Lower leg skin (tissue), 3 donors: ENCODE measurements at regions not wholly inside any gene's neighbourhood (a gene's known extent, or its start where the extent isn't known, plus 50 kb on each side); places are given as distances from the start of the nearest gene placed in this dataset.

Experiments
- CTCF ChIP-seq, 3 donors: fragments of 450-650 bp; IDR thresholded peaks; one replicate each; pipeline ENCODE4 v1.5.1; 2016; ENCODE audit warnings: antibody characterized with exemption in 3 of 3, mild to moderate bottlenecking in 3 of 3, moderate library complexity in 2 of 3
- POLR2A ChIP-seq, 2 donors: fragments of 450-650 bp; IDR thresholded peaks; one replicate each; pipeline ENCODE4 v1.6.1; 2016 to 2017; ENCODE audit warnings: antibody characterized with exemption in 2 of 2, mild to moderate bottlenecking in 1 of 2, moderate library complexity in 1 of 2

- no peak for TF ChIP-seq CTCF (IDR thresholded peaks at IDR 0.05)
- TF ChIP-seq POLR2A (IDR thresholded peaks at IDR 0.05): no peak
Measured at GRCh38 chr11:11772865-11773515, 68.8 kb upstream of the USP47 start.
